Keratinocyte (primary cell): ENCODE measurements at regions not wholly inside any gene's neighbourhood (a gene's known extent, or its start where the extent isn't known, plus 50 kb on each side); places are given as distances from the start of the nearest gene placed in this dataset.

Source experiments
- DNase-seq: peaks from one replicate; pipeline ENCODE4 v3.0.0-alpha.2; 2011; ENCODE audit warnings: low read depth, missing footprints, low spot score
- FAIRE-seq: peaks from 2 replicates; lab custom pipeline; 2011; peaks lifted over from hg19 to GRCh38; lab: Jason Lieb, UNC
- H2AFZ ChIP-seq: 2 replicates; pipeline ENCODE4 v1.6.0; 2012; ENCODE audit warnings: low read length, control low read depth, inconsistent platforms; ENCODE audit not compliant: control insufficient read depth
- H3K27ac ChIP-seq: 2 replicates; pipeline ENCODE4 v1.5.1; 2011; ENCODE audit warnings: low read length; ENCODE audit not compliant: control insufficient read depth, insufficient read depth
- H3K27me3 ChIP-seq: 3 replicates; pipeline ENCODE4 v1.6.0; 2011; ENCODE audit warnings: low read length; ENCODE audit not compliant: control insufficient read depth, insufficient read depth; ENCODE audit errors: extremely low read depth
- H3K36me3 ChIP-seq, 2 experiments: 2 replicates in 1 of 2; 3 replicates in 1 of 2; pipeline ENCODE4 v1.5.1; 2011; ENCODE audit warnings: low read length in 2 of 2, mild to moderate bottlenecking in 1 of 2; ENCODE audit not compliant: control insufficient read depth in 2 of 2, insufficient read depth in 2 of 2; ENCODE audit errors: extremely low read depth in 1 of 2
- H3K4me1 ChIP-seq: 3 replicates; pipeline ENCODE4 v1.5.1; 2011; ENCODE audit warnings: low read length; ENCODE audit not compliant: control insufficient read depth, insufficient read depth; ENCODE audit errors: extremely low read depth
- H3K4me2 ChIP-seq: 3 replicates; pipeline ENCODE4 v1.6.0; 2011; ENCODE audit warnings: low read depth, low read length; ENCODE audit not compliant: control insufficient read depth, insufficient read depth; ENCODE audit errors: extremely low read depth
- H3K4me3 ChIP-seq, 3 experiments: fragments of 200-600 bp in 1 of 3; sonication (generic) in 1 of 3; 2 replicates in 2 of 3; 3 replicates in 1 of 3; pipeline ENCODE4 v1.5.1; 2011 to 2016; ENCODE audit warnings: low read length in 3 of 3, mild to moderate bottlenecking in 3 of 3, control low read depth in 2 of 3, inconsistent platforms in 1 of 3, low read depth in 1 of 3, mixed read lengths in 1 of 3, mixed run types in 1 of 3, moderate library complexity in 1 of 3; ENCODE audit not compliant: control insufficient read depth in 2 of 3, insufficient read depth in 2 of 3; ENCODE audit errors: extremely low read depth in 1 of 3
- H3K79me2 ChIP-seq: 2 replicates; pipeline ENCODE4 v1.6.0; 2012; ENCODE audit warnings: low read length; ENCODE audit not compliant: control insufficient read depth, insufficient read depth
- H3K9ac ChIP-seq: 3 replicates; pipeline ENCODE4 v1.6.0; 2011; ENCODE audit warnings: low read length; ENCODE audit not compliant: control insufficient read depth, insufficient read depth; ENCODE audit errors: extremely low read depth
- H3K9me1 ChIP-seq: 3 replicates; pipeline ENCODE4 v1.6.0; 2011; ENCODE audit warnings: low read length; ENCODE audit not compliant: control insufficient read depth, insufficient read depth; ENCODE audit errors: extremely low read depth
- H3K9me3 ChIP-seq: 2 replicates; pipeline ENCODE4 v1.5.1; 2012; ENCODE audit warnings: low read depth, low read length; ENCODE audit not compliant: control insufficient read depth
- H4K20me1 ChIP-seq: 3 replicates; pipeline ENCODE4 v1.6.0; 2011; ENCODE audit warnings: low read length; ENCODE audit not compliant: control insufficient read depth, insufficient read depth; ENCODE audit errors: extremely low read depth
- EZH2 ChIP-seq: IDR thresholded peaks from one replicate; pipeline ENCODE4 v1.6.1; 2012; ENCODE audit warnings: inconsistent platforms, mild to moderate bottlenecking, low read length, moderate library complexity
- dilution Hi-C: fragments of 300-500 bp; cut with MboI; formaldehyde crosslinking; loops from one replicate; pipeline ENCODE4 v1.7.0; 2020; ENCODE audit warnings: low sequenced_read_pairs; ENCODE audit not compliant: extremely low pct_ligation_motif_present
- TF ChIP-seq, protein P1 (sequence below), 3 experiments: IDR thresholded peaks in 1 of 3; conservative IDR thresholded peaks in 1 of 3; optimal IDR thresholded peaks in 1 of 3; 2 replicates in 2 of 3; 3 replicates in 1 of 3; pipeline versions ENCODE3 to v1.5.1; 2011; ENCODE audit warnings: low read length in 3 of 3, mild to moderate bottlenecking in 3 of 3, moderate library complexity in 2 of 3, control low read depth in 1 of 3, inconsistent platforms in 1 of 3; ENCODE audit not compliant: insufficient read depth in 2 of 3; ENCODE audit errors: extremely low read depth in 1 of 3

DNA sequence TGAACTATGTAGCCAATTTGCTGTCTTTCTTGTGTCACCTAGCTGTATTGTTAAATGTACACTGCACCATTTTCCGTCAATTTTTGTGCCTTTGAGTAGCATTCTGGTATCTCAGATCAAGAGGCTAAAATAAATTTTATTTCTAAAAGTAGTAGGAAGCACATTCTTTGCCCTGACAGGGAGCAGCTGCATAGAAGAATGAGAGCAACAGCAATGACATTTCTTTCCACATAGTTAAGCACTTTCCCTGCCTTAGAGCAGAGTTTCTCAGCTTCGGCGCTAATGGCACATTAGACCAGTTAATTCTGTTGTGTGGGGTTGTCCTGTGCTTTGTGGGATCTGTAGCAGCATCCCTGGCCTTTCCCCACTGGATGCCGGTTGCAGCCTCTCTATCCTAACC, 173.9 kb downstream of the CHIC2 start:
- H3K4me2 ChIP-seq = no peak overlapping the region
- TF ChIP-seq, protein P1, sequence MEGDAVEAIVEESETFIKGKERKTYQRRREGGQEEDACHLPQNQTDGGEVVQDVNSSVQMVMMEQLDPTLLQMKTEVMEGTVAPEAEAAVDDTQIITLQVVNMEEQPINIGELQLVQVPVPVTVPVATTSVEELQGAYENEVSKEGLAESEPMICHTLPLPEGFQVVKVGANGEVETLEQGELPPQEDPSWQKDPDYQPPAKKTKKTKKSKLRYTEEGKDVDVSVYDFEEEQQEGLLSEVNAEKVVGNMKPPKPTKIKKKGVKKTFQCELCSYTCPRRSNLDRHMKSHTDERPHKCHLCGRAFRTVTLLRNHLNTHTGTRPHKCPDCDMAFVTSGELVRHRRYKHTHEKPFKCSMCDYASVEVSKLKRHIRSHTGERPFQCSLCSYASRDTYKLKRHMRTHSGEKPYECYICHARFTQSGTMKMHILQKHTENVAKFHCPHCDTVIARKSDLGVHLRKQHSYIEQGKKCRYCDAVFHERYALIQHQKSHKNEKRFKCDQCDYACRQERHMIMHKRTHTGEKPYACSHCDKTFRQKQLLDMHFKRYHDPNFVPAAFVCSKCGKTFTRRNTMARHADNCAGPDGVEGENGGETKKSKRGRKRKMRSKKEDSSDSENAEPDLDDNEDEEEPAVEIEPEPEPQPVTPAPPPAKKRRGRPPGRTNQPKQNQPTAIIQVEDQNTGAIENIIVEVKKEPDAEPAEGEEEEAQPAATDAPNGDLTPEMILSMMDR (optimal IDR thresholded peaks at IDR 0.05 in 1 of 3, IDR thresholded peaks at IDR 0.05 in 1 of 3, conservative IDR thresholded peaks at IDR 0.05 in 1 of 3; ENCODE audit: extremely low read depth in 1 of 3, insufficient read depth in 2 of 3, low read length in 3 of 3) = no peak
- TF ChIP-seq EZH2 = no peak
- no peak for DNase-seq
- no peaks in the 10 kb centered on the region for H3K9me3 ChIP-seq
- peaks cover 3% of the 10 kb centered on the region for H3K27me3 ChIP-seq
- no peak overlapping the region for H3K9ac ChIP-seq
- no peaks in the 10 kb centered on the region for H3K4me1 ChIP-seq
- H3K36me3 ChIP-seq = no peaks in the 10 kb centered on the region
- no peaks in the 10 kb centered on the region for H3K79me2 ChIP-seq
- FAIRE-seq = no peak
- dilution Hi-C loops = no loop called here
- no peak overlapping the region for H3K4me3 ChIP-seq
- H4K20me1 ChIP-seq = no peaks in the 10 kb centered on the region
- H2AFZ ChIP-seq = no peak overlapping the region
- H3K27ac ChIP-seq = no peak overlapping the region
- H3K9me1 ChIP-seq = no peaks in the 10 kb centered on the region

DNA sequence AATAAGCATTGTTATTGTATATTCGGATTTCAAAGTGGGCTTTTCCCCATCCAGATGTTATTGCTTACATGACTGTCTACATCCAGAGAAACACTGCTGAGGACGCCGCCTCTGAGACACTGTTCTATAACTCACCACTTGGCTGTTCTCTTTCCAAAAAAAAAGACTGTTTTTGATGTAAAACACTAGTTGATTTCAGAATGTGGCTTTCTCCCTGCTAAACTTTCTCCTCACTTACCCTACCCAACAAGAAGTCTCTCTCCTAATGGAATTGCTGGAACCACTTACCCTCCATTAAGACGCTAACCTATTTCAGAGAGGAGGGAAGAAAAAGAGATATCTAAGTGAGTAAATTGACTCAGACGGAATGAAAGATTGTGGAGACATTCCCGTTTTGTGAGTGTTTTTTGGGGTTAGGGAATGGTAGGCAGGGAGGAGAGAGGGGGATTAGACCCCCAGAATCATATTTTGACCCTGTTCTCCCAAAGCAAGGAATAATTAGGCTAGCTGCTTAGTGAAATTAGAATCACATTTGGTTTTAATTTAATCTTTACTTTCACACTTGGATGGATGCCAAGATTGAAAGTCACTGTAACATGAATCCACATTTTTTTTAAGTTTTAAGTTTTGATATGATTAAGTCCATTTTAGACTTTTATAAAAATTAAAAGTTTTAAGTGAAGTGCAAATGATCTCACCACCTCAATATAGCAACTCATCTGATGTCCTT, 174.9 kb downstream of the CHIC2 start:
- dilution Hi-C loops = no loop called here
- Histone ChIP-seq H3K36me3 (no peaks in the 10 kb centered on the region), H4K20me1 (no peaks in the 10 kb centered on the region), H3K9me1 (no peaks in the 10 kb centered on the region), H3K4me1 (no peaks in the 10 kb centered on the region), H3K9ac (no peak overlapping the region), H3K79me2 (no peaks in the 10 kb centered on the region), H3K4me3 (no peak overlapping the region), H3K27me3 (peaks cover 3% of the 10 kb centered on the region), H3K9me3 (no peaks in the 10 kb centered on the region), H3K4me2 (no peak overlapping the region), H3K27ac (no peak overlapping the region), H2AFZ (no peak overlapping the region)
- no peak for FAIRE-seq
- no peak for TF ChIP-seq EZH2
- TF ChIP-seq, protein P1 (optimal IDR thresholded peaks at IDR 0.05 in 1 of 3, IDR thresholded peaks at IDR 0.05 in 1 of 3, conservative IDR thresholded peaks at IDR 0.05 in 1 of 3; ENCODE audit: extremely low read depth in 1 of 3, insufficient read depth in 2 of 3, low read length in 3 of 3) = no peak
- DNase-seq = no peak
